ENCODE measurements at regions not wholly inside any gene's neighbourhood (a gene's known extent, or its start where the extent isn't known, plus 50 kb on each side); places are given as distances from the start of the nearest gene placed in this dataset.

DNA sequence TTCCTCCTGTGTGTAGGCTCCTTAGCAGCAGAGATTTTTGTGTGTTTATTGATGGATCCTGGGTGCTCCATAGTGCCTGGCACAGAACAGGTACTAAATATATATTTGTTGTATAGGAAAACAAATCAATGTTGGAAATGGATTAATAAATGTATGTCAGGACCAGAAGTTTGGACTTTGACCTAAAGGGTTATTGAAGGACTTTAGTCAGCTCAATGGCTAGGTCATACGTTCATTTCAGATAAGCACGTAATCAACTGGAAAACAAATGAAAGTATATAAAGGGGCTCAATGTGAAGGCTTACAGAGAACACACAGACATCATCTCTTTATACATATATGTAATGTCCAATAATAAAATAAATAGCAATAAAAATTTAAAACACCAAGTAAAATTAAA, 56.2 kb upstream of the PALM2AKAP2 start:
- Histone ChIP-seq H3K9ac (ENCODE audit: control insufficient read depth, insufficient read depth, low read length) (no peak overlapping the region), H4K20me1 (ENCODE audit: control insufficient read depth, insufficient read depth) (no peaks in the 10 kb centered on the region), H3K27ac (ENCODE audit: control insufficient read depth, insufficient read depth) (no peak overlapping the region), H3K79me2 (ENCODE audit: control insufficient read depth, insufficient read depth, low read length) (no peaks in the 10 kb centered on the region), H3K4me2 (ENCODE audit: control insufficient read depth, insufficient read depth) (no peak overlapping the region), H2AFZ (ENCODE audit: control insufficient read depth, low read depth, low read length) (no peak overlapping the region), H3K36me3 (ENCODE audit: control insufficient read depth in 2 of 2, insufficient read depth in 2 of 2, low read length in 1 of 2) (no peaks in the 10 kb centered on the region), H3K4me3 (no peak overlapping the region), H3K9me3 (replicated peaks; ENCODE audit: control insufficient read depth, insufficient read depth, low read length) (no peaks in the 10 kb centered on the region), H3K4me1 (ENCODE audit: control insufficient read depth, insufficient read depth, low read length) (no peaks in the 10 kb centered on the region), H3K27me3 (replicated peaks in 1 of 2; ENCODE audit: control insufficient read depth in 2 of 2, insufficient read depth in 2 of 2, low read length in 1 of 2) (no peaks in the 10 kb centered on the region)
- no peak for FAIRE-seq
- in situ Hi-C loops (cut with MboI) (no loop called here), intact Hi-C loops (cut with micrococcal nuclease; ENCODE audit: unreplicated experiment) (no loop called here)
- POLR2A ChIA-PET: no interaction called here
- CTCF ChIA-PET: no interaction called here
- 34% methylated on average over 2 of the region's 2 CpGs for WGBS (ENCODE audit: insufficient coverage, insufficient replicate concordance, low lambda C conversion rate, missing lambda C conversion rate)
- RAD21 ChIA-PET (ENCODE audit: unreplicated experiment): no interaction called here
- SMC1A ChIA-PET (ENCODE audit: uncharacterized antibody, unreplicated experiment): no interaction called here
- ATAC-seq: no peak
- DNase-seq (ENCODE audit: low read depth, low spot score): no peak
- BruUV-seq (replicated peaks): no TSS peak
- no peak for TF ChIP-seq GATAD2B (conservative IDR thresholded peaks at IDR 0.05; ENCODE audit: low read depth)
- TF ChIP-seq KLF5 (IDR thresholded peaks at IDR 0.05; ENCODE audit: partially characterized antibody): no peak
- TF ChIP-seq RFX5 (IDR thresholded peaks at IDR 0.05; ENCODE audit: low read depth, low read length): no peak
- TF ChIP-seq NFYA (IDR thresholded peaks at IDR 0.05; ENCODE audit: borderline replicate concordance, low read depth, low read length): no peak
- TF ChIP-seq CEBPZ (IDR thresholded peaks at IDR 0.05; ENCODE audit: low read depth, low read length): no peak
- TF ChIP-seq, protein P1, sequence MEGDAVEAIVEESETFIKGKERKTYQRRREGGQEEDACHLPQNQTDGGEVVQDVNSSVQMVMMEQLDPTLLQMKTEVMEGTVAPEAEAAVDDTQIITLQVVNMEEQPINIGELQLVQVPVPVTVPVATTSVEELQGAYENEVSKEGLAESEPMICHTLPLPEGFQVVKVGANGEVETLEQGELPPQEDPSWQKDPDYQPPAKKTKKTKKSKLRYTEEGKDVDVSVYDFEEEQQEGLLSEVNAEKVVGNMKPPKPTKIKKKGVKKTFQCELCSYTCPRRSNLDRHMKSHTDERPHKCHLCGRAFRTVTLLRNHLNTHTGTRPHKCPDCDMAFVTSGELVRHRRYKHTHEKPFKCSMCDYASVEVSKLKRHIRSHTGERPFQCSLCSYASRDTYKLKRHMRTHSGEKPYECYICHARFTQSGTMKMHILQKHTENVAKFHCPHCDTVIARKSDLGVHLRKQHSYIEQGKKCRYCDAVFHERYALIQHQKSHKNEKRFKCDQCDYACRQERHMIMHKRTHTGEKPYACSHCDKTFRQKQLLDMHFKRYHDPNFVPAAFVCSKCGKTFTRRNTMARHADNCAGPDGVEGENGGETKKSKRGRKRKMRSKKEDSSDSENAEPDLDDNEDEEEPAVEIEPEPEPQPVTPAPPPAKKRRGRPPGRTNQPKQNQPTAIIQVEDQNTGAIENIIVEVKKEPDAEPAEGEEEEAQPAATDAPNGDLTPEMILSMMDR (IDR thresholded peaks at IDR 0.05 in 2 of 3, conservative IDR thresholded peaks at IDR 0.05 in 1 of 3; ENCODE audit: control insufficient read depth in 2 of 3, extremely low read depth in 1 of 3, insufficient read depth in 1 of 3, low read depth in 3 of 3, low read length in 3 of 3): no peak
- TF ChIP-seq, protein P2, sequence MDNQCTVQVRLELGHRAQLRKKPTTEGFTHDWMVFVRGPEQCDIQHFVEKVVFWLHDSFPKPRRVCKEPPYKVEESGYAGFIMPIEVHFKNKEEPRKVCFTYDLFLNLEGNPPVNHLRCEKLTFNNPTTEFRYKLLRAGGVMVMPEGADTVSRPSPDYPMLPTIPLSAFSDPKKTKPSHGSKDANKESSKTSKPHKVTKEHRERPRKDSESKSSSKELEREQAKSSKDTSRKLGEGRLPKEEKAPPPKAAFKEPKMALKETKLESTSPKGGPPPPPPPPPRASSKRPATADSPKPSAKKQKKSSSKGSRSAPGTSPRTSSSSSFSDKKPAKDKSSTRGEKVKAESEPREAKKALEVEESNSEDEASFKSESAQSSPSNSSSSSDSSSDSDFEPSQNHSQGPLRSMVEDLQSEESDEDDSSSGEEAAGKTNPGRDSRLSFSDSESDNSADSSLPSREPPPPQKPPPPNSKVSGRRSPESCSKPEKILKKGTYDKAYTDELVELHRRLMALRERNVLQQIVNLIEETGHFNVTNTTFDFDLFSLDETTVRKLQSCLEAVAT (IDR thresholded peaks at IDR 0.05): no peak
- TF ChIP-seq ATF7 (IDR thresholded peaks at IDR 0.05; ENCODE audit: low read depth): no peak
- TF ChIP-seq SREBF2 (IDR thresholded peaks at IDR 0.05; ENCODE audit: low read length): no peak
- TF ChIP-seq HDAC2 (IDR thresholded peaks at IDR 0.05): no peak
- TF ChIP-seq ZBED1 (IDR thresholded peaks at IDR 0.05; ENCODE audit: borderline replicate concordance): no peak
- no peak for TF ChIP-seq SKIL (IDR thresholded peaks at IDR 0.05; ENCODE audit: low read depth, poor library complexity, severe bottlenecking)
- no peak for TF ChIP-seq TCF7 (IDR thresholded peaks at IDR 0.05; ENCODE audit: borderline replicate concordance)
- no peak for TF ChIP-seq POLR2AphosphoS2 (IDR thresholded peaks at IDR 0.05; ENCODE audit: low read depth, low read length)
- TF ChIP-seq ESRRA (IDR thresholded peaks at IDR 0.05; ENCODE audit: low read length): no peak
